ENCODE measurements at regions not wholly inside any gene's neighbourhood (a gene's known extent, or its start where the extent isn't known, plus 50 kb on each side); places are given as distances from the start of the nearest gene placed in this dataset.

DNA sequence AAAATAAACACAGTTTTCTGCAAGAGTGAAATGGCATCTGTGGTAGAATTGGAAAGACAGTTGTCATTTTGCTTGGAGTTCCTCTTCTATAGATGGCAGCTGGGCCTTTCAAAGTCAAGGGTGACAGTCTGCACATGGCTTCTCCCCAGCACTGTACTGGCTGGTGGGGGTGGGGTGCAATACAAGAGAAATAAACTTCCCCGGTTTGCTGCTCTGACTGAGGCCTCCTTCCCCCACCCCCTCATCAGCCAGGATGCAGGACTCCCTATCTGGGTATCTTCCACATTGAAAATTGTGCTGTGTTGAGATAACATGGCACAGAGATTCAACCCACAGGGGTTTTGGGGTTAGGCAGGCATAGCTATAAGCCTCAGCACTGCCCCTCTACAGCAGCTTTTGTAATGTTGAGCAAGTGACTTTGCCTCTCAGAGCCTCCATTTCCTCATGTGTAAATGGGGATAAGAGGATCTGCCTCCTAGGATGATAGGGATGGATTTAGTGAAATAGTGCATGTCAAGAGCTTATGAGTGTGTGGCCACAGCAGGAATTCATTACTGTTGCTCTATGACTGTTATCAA lies 85.8 kb upstream of the WDR11 start:
- no peak for FAIRE-seq
- TF ChIP-seq POLR2A (IDR thresholded peaks at IDR 0.05; ENCODE audit: low read depth, low read length) = no peak
- no peak for DNase-seq (ENCODE audit: insufficient read length, low spot score)

DNA sequence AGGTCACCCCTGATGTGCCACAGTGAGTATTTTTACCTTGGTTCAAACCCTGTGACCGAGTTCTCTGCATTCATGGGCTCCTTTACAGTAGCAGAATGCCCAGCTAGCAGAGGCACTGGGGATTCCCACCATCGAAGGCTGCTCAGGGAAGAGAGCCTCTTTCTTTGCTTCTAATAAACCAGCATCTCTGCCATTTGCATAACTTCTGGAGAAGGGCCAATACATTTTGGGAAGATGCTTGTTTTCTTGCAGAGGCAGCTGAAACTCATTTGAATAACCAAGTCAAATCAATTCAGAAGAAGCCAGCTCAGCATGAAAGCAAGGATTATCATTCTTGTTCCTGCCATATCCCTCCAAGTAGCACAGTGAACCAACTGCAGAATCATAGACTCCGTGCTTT lies 82.9 kb upstream of the WDR11 start:
- TF ChIP-seq POLR2A (IDR thresholded peaks at IDR 0.05; ENCODE audit: low read depth, low read length) = no peak
- TF ChIP-seq PAX5 (IDR thresholded peaks at IDR 0.05; ENCODE audit: insufficient read depth, low read length, severe bottlenecking) = no peak
- TF ChIP-seq POLR2AphosphoS5 (IDR thresholded peaks at IDR 0.05; ENCODE audit: low read depth, low read length) = no peak
- TF ChIP-seq TAF1 (IDR thresholded peaks at IDR 0.05; ENCODE audit: low read depth, low read length) = no peak
- no peak for TF ChIP-seq POU2F2 (IDR thresholded peaks at IDR 0.05; ENCODE audit: low read depth, low read length)
- FAIRE-seq (no peak), DNase-seq (ENCODE audit: insufficient read length, low spot score) (no peak)

DNA sequence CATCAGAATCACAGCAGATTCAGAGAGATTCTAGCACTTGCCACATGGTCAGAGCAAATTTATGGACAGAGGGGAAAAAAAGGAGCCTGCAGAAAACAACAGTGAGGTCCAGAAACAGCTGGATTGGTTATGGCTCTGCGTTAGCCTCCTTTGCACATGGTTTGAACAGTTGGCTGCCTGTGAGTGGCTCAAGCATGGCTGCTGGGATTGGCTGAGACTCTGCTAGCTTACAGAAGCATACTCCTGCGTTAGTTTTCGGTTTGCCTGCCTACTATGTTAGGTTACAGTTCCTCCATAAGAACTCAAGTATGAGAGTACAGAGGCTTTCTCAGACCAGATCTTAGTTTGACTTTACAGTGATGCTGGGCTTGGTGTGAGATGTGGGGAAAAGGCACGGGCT lies 80.7 kb upstream of the WDR11 start:
- TF ChIP-seq POLR2A (IDR thresholded peaks at IDR 0.05; ENCODE audit: low read depth, low read length) (no peak), POLR2AphosphoS5 (IDR thresholded peaks at IDR 0.05; ENCODE audit: low read depth, low read length) (no peak), PAX5 (IDR thresholded peaks at IDR 0.05; ENCODE audit: insufficient read depth, low read length, severe bottlenecking) (no peak), SPI1 (IDR thresholded peaks at IDR 0.05; ENCODE audit: low read depth, low read length) (no peak), POU2F2 (IDR thresholded peaks at IDR 0.05; ENCODE audit: low read depth, low read length) (no peak), TAF1 (IDR thresholded peaks at IDR 0.05; ENCODE audit: low read depth, low read length) (no peak)
- FAIRE-seq = no peak
- DNase-seq (ENCODE audit: insufficient read length, low spot score) = no peak

DNA sequence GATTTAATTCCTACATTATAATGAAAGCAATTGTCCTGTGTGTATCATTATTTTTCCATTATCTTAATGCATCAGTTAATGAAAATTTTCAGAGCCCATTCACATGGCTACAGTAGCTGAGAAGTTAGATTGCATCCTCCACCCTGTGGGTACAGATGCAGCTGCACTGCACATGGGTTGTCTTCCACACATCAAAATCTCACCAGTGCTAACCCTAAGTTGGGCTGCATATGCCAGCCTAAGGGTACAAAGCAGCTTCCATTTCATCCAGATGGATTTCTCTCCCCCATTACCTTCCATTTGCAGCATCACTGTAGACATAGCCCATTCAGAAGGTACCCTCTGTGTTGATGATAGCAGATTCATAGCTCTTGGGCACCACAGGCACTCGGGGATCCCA lies 74.7 kb upstream of the WDR11 start:
- no peak for TF ChIP-seq POU2F2 (IDR thresholded peaks at IDR 0.05; ENCODE audit: low read depth, low read length)
- FAIRE-seq = no peak

DNA sequence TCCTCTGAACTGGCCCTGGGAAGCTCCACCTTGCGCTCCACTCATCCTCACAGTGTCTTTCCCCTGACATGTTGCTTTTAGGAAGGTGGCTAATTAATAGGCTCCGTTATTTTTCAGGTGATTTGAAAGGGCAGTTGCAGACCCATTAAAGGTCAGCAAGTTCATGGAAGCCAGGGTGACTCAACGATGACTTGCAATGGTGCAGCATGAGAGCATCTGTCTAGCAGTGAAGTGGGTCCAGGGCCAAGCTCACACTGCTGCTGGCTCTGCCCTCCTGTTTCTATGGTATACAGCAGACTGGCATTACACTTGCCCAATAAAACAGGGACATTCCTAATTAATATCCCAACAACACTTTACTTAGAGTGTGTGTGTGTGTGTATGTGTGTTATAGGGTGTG lies 68.8 kb upstream of the WDR11 start:
- FAIRE-seq (no peak), DNase-seq (ENCODE audit: insufficient read length, low spot score) (no peak)
- TF ChIP-seq SPI1 (IDR thresholded peaks at IDR 0.05; ENCODE audit: low read depth, low read length) (no peak), POLR2A (IDR thresholded peaks at IDR 0.05; ENCODE audit: low read depth, low read length) (no peak), PAX5 (IDR thresholded peaks at IDR 0.05; ENCODE audit: insufficient read depth, low read length, severe bottlenecking) (no peak), POLR2AphosphoS5 (IDR thresholded peaks at IDR 0.05; ENCODE audit: low read depth, low read length) (no peak), POU2F2 (IDR thresholded peaks at IDR 0.05; ENCODE audit: low read depth, low read length) (no peak), TAF1 (IDR thresholded peaks at IDR 0.05; ENCODE audit: low read depth, low read length) (no peak)

More for the DNA sequence above, 74.7 kb upstream of the WDR11 start:
- DNase-seq (ENCODE audit: insufficient read length, low spot score) = no peak

DNA sequence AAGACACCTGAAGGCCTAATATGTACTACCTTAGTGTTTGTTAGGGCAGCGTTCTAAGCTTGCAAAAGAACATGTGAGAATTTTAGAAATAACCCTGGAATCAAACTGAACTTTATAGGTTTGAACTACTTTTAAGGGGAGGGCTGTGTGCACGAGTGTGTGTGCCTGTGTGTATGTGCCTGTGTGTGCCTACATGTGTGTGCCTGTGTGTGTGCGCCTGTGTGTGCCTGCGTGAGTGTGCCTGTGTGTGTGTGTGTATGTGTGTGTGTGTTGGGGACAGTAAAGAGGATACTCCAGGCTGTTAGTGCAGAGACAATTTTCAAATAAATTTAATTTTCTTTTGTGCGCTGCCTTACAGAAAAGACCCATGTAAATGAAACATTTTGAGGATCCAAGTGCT lies 68.1 kb upstream of the WDR11 start:
- no peak for TF ChIP-seq POLR2AphosphoS5 (IDR thresholded peaks at IDR 0.05; ENCODE audit: low read depth, low read length)
- TF ChIP-seq POU2F2 (IDR thresholded peaks at IDR 0.05; ENCODE audit: low read depth, low read length) = no peak
- no peak for TF ChIP-seq POLR2A (IDR thresholded peaks at IDR 0.05; ENCODE audit: low read depth, low read length)
- TF ChIP-seq SPI1 (IDR thresholded peaks at IDR 0.05; ENCODE audit: low read depth, low read length) = no peak
- TF ChIP-seq PAX5 (IDR thresholded peaks at IDR 0.05; ENCODE audit: insufficient read depth, low read length, severe bottlenecking) = no peak
- FAIRE-seq (no peak), DNase-seq (ENCODE audit: insufficient read length, low spot score) (no peak)

DNA sequence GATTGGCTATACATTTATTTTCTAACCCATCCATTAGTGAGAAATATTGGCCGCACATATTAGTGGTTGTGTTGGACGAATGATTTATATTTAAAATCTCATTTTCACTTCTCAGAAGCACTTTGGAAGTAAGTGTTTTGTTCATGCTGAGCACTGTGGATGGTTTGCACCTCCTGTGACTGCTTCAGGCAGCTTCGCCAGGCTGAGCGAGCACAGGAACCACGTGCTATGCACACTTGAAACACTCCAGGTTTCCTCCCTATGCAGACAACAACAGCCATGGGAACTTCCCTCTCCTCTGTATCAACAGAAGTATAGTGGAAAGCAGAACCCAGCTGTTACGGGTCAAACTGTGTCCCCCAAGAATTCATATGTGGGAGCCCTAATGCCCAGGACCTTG lies 67.3 kb upstream of the WDR11 start:
- DNase-seq (ENCODE audit: insufficient read length, low spot score) (no peak), FAIRE-seq (no peak)
- TF ChIP-seq SPI1 (IDR thresholded peaks at IDR 0.05; ENCODE audit: low read depth, low read length) (no peak), POLR2AphosphoS5 (IDR thresholded peaks at IDR 0.05; ENCODE audit: low read depth, low read length) (no peak), TAF1 (IDR thresholded peaks at IDR 0.05; ENCODE audit: low read depth, low read length) (no peak), POLR2A (IDR thresholded peaks at IDR 0.05; ENCODE audit: low read depth, low read length) (no peak), POU2F2 (IDR thresholded peaks at IDR 0.05; ENCODE audit: low read depth, low read length) (no peak), PAX5 (IDR thresholded peaks at IDR 0.05; ENCODE audit: insufficient read depth, low read length, severe bottlenecking) (no peak)

DNA sequence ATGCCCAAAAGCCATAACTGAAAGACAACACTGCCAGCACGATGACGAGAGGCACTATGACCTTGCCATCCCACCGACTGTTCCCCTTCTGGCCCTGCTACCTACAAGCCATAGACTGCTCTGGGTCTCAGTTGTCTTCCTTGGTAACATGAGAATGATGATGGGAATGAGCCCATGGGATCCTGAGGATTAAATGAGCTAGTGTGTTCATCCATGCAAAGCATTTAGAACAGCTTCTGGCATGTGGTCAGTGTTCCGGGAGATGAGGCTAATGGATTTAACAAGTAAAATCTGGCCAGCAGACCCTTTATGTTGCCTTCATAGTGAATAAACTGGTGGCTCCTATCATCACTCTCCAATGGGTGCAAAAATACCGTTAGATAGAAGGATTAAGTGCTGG lies 62.4 kb upstream of the WDR11 start:
- DNase-seq (ENCODE audit: insufficient read length, low spot score) (no peak), FAIRE-seq (no peak)
- TF ChIP-seq POU2F2 (IDR thresholded peaks at IDR 0.05; ENCODE audit: low read depth, low read length) (no peak), PAX5 (IDR thresholded peaks at IDR 0.05; ENCODE audit: insufficient read depth, low read length, severe bottlenecking) (no peak), TAF1 (IDR thresholded peaks at IDR 0.05; ENCODE audit: low read depth, low read length) (no peak), SPI1 (IDR thresholded peaks at IDR 0.05; ENCODE audit: low read depth, low read length) (no peak), POLR2A (IDR thresholded peaks at IDR 0.05; ENCODE audit: low read depth, low read length) (no peak), POLR2AphosphoS5 (IDR thresholded peaks at IDR 0.05; ENCODE audit: low read depth, low read length) (no peak)

DNA sequence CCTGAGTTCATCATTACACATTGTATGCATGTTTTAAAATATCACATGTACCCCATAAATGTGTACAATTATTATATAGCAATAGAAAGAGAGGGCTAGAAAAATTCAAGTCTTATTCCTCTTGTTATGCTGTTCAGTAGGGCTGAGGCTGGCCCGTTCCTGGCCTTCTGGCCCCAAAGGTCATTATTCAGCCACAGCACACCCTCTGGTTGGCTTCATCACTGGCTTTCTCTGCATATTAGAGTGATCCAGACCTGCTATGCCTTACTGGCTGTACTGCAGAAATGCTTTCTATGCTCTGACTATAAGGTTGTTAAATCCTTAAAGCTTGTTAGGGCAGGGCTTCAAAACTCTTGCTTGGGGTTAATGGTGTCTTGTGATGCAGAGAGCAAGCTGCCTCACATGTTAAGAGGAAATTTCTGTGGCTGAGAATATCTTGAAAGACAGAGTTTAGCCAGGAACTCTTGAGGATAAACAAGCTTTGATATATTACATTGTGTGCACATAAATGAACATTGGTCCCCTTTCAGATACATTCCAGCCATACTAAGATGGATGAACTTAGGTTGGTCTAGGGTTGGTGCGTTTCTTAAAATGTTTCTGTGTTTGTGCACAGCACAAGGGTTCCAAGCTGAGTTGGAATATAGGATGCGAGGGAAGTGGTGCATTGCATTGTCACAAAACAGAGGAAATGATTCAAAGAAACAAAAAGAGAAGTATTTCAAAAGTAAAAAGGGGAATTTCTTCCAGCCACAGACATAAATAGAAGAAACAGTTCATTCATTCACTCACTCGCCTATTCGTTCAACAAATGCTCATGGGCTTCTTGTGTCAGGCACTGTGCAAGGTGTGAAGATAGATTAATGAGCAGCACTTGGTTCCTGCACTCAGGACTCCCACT lies 61.6 kb upstream of the WDR11 start:
- no peak for DNase-seq (ENCODE audit: insufficient read length, low spot score)
- TF ChIP-seq TAF1 (IDR thresholded peaks at IDR 0.05; ENCODE audit: low read depth, low read length) (no peak), POU2F2 (IDR thresholded peaks at IDR 0.05; ENCODE audit: low read depth, low read length) (no peak), POLR2AphosphoS5 (IDR thresholded peaks at IDR 0.05; ENCODE audit: low read depth, low read length) (no peak), POLR2A (IDR thresholded peaks at IDR 0.05; ENCODE audit: low read depth, low read length) (no peak), PAX5 (IDR thresholded peaks at IDR 0.05; ENCODE audit: insufficient read depth, low read length, severe bottlenecking) (no peak), SPI1 (IDR thresholded peaks at IDR 0.05; ENCODE audit: low read depth, low read length) (no peak)
- FAIRE-seq = no peak

DNA sequence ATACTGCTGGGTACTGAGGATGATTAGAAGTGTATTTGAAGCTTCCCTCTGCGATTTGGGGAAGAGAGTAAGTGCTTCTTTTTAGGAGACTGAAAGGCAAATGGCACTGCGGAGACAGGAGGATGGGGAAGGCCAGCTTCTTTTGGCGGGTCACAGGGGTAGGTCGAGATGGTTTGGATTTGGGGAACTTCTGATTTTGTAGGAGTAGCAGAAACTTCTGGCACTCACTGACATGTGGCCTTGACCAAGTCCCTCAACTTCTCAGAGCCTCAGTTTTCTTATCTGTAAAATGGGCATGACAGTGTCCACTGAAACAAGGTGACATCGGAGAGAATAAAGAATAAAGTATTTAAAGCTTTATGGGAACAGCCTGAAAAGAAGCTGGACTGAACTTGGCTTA lies 59.8 kb upstream of the WDR11 start:
- TF ChIP-seq PAX5 (IDR thresholded peaks at IDR 0.05; ENCODE audit: insufficient read depth, low read length, severe bottlenecking) = no peak
- no peak for TF ChIP-seq SPI1 (IDR thresholded peaks at IDR 0.05; ENCODE audit: low read depth, low read length)
- TF ChIP-seq POLR2A (IDR thresholded peaks at IDR 0.05; ENCODE audit: low read depth, low read length) = no peak
- FAIRE-seq (no peak), DNase-seq (ENCODE audit: insufficient read length, low spot score) (no peak)
